ENCODE measurements at regions not wholly inside any gene's neighbourhood (a gene's known extent, or its start where the extent isn't known, plus 50 kb on each side); places are given as distances from the start of the nearest gene placed in this dataset.
"Not testable (repeated sequence)": the region's sequence is repeated elsewhere in the genome, so short reads cannot be mapped to it uniquely, and the experiment has no call there.

DNA sequence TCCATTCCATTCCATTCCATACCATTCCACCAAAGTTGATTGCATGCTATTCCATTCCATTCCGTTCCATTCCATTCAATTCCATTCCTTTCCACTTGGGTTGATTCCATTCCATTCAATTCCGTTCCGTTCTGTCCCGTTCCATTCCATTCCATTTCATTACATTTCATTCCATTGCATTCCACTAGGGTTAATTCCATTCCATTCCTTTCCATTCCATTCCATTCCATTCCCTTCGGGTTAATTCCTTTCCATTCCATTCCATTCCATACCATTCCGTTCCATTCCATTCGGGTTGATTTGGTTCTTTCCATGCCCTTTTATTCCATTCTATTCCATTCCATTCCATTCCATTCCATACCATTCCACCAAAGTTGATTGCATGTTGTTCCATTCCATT, 131.9 kb downstream of the CWH43 start:
- DNase-seq (ENCODE audit: low read depth in 2 of 2), result not testable (repeated sequence)

DNA sequence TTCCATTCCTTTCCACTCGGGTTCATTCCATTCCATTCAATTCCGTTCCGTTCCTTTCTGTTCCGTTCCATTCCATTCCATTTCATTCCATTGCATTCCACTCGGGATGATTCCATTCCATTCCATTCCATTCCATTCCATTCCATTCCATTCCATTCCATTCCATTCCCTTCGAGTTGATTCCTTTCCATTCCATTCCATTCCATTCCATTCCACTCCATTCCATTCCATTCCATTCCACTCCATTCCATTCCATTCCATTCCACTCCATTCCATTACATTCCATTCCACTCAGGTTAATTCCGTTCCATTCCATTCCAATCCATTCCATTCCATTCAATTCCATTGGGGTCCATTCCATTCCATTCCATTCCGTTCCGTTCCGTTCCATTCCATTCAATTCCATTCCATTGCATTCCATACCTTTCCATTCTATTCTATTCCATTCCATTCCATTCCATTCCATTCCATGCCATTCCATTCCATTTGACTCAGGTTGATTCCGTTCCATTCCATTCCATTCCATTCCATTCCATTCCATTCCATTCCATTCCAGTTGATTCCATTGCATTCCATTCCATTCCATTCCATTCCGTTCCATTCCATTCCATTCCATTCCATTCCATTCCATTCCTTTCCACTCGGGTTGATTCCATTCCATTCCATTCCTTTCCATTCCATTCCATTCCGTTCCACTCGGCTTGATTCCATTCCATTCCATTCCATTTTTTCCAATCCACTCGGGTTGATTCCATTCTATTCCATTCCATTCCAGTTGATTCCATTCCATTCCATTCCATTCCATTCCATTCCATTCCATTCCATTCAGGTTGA, 132.5 kb downstream of the CWH43 start:
- not testable (repeated sequence) for DNase-seq (ENCODE audit: low read depth in 2 of 2)

DNA sequence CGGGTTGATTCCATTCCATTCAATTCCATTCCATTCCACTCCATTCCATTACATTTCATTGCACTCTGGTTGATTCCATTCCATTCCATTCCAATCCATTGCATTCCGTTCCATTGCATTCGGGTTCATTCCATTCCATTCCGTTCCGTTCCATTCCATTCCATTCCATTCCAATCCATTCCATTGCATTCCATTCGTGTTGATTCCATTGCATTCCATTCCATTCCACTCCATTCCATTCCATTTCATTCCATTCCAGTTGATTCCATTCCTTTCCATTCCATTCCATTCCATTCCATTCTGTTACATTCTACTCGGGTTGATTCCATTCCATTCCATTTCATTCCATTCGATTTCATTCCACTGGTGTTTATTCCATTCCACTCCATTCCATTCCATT, 133.3 kb downstream of the CWH43 start:
- DNase-seq (ENCODE audit: low read depth in 2 of 2), result not testable (repeated sequence)

DNA sequence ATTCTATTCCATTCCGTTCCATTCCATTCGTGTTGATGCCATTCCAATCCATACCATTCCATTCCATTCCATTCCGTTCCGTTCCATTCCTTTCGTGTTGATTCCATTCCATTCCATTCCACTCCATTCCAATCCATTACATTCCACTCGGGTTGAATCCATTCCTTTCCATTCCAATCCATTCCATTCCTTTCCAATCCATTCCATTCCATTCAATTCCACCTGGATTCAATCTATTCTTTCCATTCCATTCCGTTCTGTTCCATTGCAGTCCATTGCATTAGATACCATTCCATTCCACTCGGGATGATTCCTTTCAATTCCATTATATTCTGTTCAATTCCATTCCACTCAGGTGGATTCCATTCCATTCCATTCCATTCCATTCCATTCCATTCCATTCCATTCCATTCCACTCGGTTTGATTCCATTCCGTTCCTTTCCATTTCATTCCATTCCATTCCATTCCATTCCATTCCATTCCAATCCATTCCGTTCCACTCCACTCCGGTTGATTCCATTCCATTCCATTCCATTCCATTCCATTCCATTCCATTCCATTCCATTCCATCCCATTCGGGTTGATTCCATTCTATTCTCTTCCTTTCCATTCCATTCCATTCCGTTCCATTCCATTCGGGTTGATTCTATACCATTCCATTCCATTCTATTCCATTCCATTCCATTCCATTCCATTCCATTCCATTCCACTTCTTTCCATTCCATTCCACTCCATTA, 134.1 kb downstream of the CWH43 start:
- not testable (repeated sequence) for DNase-seq (ENCODE audit: low read depth in 2 of 2)

DNA sequence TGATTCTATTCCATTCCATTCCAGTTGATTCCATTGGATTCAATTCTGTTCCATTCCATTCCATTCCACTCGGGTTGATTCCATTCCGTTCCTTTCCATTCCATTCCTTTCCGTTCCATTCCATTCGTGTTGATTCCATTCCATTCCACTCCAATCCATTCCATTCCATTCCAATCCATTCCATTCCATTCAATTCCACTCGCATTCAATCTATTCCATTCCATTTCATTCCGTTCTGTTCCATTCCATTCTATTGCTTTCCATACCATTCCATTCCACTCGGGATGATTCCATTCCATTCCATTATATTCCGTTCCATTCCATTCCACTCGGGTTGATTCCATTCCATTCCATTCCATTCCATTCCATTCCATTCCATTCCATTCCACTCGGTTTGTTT, 134.7 kb downstream of the CWH43 start:
- DNase-seq (ENCODE audit: low read depth in 2 of 2), result peak; percentile 27 to 39

DNA sequence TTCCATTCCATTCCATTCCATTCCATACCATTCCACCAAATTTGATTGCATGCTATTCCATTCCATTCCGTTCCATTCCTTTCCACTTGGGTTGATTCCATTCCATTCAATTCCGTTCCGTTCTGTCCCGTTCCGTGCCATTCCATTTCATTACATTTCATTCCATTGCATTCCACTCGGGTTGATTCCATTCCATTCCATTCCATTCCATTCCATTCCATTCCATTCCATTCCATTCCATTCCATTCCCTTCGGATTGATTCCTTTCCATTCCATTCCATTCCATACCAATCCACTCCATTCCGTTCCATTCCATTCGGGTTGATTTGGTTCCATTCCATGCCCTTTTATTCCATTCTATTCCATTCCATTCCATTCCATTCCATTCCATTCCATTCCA, 140.4 kb downstream of the CWH43 start:
- not testable (repeated sequence) for DNase-seq (ENCODE audit: low read depth in 2 of 2)

DNA sequence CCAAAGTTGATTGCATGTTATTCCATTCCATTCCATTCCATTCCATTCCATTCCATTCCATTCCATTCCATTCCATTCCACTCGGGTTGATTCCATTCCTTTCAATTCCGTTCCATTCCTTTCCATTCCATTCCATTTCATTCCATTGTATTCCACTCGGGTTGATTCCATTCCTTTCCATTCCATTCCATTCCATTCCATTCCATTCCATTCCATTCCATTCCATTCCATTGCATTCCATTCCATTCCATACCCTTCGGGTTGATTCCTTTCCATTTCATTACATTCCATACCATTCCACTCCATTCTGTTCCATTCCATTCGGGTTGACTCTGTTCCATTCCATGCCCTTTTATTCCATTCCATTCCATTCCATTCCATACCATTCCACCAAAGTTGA, 140.8 kb downstream of the CWH43 start:
- not testable (repeated sequence) for DNase-seq (ENCODE audit: low read depth in 2 of 2)

DNA sequence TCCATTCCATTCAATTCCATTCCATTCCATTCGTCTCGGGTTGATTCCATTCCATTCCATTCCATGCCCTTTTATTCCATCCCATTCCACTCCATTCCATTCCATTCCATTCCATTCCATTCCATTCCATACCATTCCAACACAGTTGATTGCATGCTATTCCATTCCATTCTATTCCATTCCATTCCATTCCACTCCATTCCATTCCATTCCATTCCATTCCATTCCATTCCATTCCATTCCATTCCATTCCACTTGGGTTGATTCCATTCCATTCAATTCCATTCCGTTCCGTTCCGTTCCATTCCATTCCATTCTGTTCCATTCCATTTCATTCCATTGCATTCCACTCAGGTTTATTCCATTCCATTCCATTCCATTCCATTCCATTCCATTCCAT, 143.3 kb downstream of the CWH43 start:
- not testable (repeated sequence) for DNase-seq (ENCODE audit: low read depth in 2 of 2)

DNA sequence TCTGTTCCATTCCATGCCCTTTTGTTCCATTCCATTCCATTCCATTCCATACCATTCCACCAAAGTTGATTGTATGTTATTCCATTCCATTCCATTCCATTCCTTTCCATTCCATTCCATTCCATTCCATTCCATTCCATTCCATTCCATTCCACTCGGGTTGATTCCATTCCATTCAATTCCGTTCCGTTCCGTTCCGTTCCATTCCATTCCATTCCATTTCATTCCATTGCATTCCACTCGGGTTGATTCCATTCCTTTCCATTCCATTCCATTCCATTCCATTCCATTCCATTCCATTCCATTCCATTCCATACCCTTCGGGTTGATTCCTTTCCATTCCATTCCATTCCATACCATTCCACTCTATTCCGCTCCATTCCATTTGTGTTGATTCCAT, 143.8 kb downstream of the CWH43 start:
- not testable (repeated sequence) for DNase-seq (ENCODE audit: low read depth in 2 of 2)

DNA sequence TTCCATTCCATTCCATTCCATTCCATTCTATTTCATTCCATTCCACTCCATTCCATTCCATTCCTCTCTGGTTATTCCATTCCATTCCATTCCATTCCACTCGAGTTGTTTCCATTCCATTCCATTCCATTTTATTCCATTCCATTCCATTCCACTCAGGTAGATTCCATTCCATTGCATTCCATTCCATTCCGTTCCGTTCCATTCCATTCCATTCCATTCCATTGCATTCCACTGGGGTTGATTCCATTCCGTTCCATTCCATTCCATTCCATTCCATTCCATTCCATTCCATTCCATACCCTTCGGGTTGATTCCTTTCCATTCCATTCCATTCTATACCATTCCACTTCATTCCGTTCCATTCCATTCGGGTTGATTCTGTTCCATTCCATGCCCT, 144.6 kb downstream of the CWH43 start:
- DNase-seq (ENCODE audit: low read depth in 2 of 2), result not testable (repeated sequence)

DNA sequence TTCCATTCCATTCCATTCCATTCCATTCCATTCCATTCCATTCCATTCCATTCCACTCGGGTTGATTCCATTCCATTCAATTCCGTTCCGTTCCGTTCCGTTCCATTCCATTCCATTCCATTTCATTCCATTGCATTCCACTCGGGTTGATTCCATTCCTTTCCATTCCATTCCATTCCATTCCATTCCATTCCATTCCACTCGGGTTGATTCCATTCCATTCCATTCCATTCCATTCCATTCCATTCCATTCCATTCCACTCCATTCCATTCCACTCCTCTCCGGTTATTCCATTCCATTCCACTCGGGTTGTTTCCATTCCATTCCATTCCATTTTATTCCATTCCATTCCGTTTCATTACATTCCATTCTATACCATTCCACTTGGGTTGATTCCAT, 151.0 kb downstream of the CWH43 start:
- DNase-seq (ENCODE audit: low read depth in 2 of 2), result not testable (repeated sequence)

DNA sequence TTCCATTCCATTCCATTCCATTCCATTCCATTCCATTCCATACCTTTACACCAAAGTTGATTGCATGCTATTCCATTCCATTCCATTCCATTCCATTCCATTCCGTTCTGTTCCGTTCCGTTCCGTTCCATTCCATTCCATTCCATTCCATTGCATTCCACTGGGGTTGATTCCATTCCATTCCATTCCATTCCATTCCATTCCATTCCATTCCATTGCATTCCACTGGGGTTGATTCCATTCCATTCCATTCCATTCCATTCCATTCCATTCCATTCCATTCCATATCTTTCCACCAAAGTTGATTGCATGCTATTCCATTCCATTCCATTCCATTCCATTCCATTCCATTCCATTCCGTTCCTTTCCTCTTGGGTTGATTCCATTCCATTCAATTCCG, 151.9 kb downstream of the CWH43 start:
- DNase-seq (ENCODE audit: low read depth in 2 of 2), result not testable (repeated sequence)

DNA sequence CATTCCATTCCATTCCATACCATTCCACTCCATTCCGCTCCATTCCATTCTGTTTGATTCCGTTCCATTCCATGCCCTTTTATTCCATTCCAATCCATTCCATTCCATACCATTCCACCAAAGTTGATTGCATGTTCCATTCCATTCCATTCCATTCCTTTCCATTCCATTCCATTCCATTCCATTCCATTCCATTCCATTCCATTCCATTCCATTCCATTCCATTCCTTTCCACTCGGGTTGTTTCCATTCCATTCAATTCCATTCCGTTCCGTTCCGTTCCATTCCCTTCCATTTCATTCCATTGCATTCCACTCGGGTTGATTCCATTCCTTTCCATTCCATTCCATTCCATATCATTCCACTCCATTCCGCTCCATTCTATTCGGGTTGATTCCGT, 152.7 kb downstream of the CWH43 start:
- DNase-seq (ENCODE audit: low read depth in 2 of 2), result not testable (repeated sequence)

DNA sequence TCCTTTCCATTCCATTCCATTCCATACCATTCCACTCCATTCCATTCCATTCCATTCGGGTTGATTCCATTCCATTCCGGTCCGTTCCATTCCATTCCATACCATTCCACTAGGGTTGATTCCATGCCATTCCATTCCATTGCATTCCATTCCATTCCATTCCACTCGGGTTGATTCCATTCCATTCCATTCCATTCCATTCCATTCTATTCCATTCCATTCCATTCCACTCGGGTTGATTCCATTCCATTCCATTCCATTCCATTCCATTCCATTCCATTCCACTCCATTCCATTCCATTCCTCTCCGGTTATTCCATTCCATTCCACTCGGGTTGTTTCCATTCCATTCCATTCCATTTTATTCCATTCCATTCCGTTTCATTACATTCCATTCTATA, 153.4 kb downstream of the CWH43 start:
- DNase-seq (ENCODE audit: low read depth in 2 of 2), result not testable (repeated sequence)

DNA sequence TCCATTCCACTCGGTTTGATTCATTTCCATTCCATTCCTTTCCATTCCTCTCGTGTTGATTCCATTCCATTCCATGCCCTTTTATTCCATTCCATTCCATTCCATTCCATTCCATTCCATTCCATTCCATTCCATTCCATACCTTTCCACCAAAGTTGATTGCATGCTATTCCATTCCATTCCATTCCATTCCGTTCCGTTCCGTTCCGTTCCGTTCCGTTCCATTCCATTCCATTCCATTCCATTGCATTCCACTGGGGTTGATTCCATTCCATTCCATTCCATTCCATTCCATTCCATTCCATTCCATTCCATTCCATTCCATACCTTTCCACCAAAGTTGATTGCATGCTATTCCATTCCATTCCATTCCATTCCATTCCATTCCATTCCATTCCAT, 154.3 kb downstream of the CWH43 start:
- DNase-seq (ENCODE audit: low read depth in 2 of 2), result not testable (repeated sequence)

DNA sequence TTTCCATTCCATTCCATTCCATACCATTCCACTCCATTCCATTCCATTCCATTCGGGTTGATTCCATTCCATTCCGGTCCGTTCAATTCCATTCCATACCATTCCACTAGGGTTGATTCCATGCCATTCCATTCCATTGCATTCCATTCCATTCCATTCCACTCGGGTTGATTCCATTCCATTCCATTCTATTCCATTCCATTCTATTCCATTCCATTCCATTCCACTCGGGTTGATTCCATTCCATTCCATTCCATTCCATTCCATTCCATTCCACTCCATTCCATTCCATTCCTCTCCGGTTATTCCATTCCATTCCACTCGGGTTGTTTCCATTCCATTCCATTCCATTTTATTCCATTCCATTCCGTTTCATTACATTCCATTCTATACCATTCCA, 155.9 kb downstream of the CWH43 start:
- DNase-seq (ENCODE audit: low read depth in 2 of 2), result not testable (repeated sequence)

DNA sequence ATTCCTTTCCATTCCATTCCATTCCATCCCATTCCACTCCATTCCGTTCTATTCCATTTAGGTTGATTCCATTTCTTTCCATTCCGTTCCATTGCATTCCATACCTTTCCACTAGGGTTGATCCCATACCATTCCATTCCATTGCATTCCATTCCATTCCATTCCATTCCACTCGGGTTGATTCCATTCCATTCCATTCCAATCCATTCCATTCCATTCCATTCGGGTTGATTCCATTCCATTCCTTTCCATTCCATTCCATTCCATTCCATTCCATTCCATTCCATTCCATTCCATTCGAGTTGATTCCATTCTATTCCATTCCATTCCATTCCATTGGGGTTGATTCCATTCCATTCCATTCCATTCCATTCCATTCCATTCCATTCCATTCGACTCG, 161.1 kb downstream of the CWH43 start:
- DNase-seq (ENCODE audit: low read depth in 2 of 2), result not testable (repeated sequence)

DNA sequence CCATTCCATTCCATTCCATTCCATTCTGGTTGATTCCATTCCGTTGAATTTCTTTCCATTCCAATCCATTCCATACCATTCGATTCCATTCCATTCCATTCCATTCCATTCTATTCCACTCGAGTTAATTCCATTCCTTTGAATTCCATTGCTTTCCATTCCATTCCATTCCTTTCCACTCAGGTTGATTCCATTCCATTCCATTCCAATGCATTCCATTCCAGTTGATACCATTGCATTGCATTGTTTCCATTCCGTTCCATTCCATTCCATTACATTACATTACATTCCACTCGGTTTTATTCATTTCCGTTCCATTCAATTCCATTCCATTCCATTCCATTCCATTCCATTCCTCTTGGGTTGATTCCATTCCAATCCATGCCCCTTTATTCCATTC, 161.5 kb downstream of the CWH43 start:
- DNase-seq (ENCODE audit: low read depth in 2 of 2), result not testable (repeated sequence)

DNA sequence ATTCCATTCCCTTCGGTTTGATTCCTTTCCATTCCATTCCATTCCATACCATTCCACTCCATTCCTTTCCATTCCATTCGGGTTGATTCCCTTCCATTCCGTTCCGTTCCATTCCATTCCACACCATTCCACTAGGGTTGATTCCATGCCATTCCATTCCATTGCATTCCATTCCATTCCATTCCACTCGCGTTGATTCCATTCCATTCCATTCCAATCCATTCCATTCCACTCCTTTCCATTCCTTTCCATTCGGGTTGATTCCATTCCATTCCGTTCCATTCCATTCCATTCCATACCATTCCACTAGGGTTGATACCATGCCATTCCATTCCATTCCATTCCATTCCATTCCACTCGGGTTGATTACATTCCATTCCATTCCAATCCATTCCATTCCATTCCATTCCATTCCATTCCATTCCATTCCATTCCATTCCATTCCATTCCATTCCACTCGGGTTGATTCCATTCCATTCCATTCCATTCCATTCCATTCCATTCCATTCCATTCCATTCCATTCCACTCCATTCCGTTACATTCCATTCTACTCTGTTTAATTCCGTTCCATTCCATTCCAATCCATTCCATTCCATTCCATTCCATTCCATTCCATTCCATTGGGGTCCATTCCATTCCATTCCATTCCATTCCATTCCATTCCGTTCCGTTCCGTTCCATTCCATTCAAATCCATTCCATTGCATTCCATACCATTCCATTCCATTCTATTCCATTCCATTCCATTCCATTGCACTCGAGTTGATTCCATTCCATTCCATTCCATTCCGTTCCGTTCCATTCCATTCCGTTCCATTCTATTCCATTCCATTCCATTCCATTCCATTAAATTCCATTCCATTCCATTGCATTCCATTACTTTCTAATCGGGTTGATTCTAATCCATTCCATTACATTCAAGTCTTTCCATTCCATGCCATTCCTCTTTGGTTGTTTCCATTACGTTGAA, 163.2 kb downstream of the CWH43 start:
- peak; percentile 40 to 45 for DNase-seq (ENCODE audit: low read depth in 2 of 2)

DNA sequence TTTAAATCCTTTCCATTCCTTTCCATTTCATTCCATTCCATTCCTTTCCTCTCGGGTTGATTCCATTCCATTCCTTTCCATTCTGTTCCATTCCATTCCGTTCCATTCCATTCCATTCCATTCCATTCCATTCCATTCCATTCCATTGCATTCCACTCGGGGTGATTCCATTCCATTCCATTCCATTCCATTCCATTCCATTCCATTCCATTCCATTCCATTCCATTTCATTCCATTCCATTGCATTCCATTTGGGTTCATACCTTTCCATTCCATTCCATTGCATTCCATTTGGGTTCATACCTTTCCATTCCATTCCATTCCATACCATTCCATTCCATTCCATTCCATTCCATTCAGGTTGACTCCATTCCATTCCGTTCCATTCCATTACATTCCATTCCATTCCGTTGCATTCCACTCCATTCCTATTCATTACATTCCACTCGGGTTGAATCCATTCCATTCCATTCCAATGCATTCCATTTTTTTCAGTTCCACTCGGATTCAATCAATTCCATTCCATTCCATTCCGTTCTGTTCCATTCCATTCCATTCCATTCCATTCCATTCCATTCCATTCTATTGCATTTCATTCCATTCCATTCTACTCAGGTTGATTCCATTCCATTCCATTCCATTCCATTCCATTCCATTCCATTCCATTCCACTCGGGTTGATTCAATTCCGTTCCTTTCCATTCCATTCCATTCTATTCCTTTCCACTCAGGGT, 164.4 kb downstream of the CWH43 start:
- not testable (repeated sequence) for DNase-seq (ENCODE audit: low read depth in 2 of 2)

DNA sequence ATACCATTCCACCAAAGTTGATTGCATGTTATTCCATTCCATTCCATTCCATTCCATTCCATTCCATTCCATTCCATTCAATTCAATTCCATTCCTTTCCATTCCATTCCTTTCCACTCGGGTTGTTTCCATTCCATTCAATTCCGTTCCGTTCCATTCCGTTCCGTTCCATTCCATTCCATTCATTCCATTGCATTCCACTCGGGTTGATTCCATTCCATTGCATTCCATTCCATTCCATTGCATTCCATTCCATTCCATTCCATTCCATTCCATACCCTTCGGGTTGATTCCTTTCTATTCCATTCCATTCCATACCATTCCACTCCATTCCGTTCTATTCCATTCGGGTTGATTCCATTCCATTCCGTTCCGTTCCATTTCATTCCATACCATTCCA, 166.9 kb downstream of the CWH43 start:
- DNase-seq (ENCODE audit: low read depth in 2 of 2), result not testable (repeated sequence)
